ENCODE measurements at regions not wholly inside any gene's neighbourhood (a gene's known extent, or its start where the extent isn't known, plus 50 kb on each side); places are given as distances from the start of the nearest gene placed in this dataset.
"Not testable (repeated sequence)": the region's sequence is repeated elsewhere in the genome, so short reads cannot be mapped to it uniquely, and the experiment has no call there.

- no peak for DNase-seq
These were observed 115.2 kb downstream of the ZNF37A start for GRCh38 chr10:38209332-38209731.

- DNase-seq: not testable (repeated sequence)
These were observed 115.6 kb downstream of the ZNF37A start for GRCh38 chr10:38209748-38210147.

GRCh38 chr10:38212460-38212859 lies 118.3 kb downstream of the ZNF37A start:
- DNase-seq: no peak

DNA sequence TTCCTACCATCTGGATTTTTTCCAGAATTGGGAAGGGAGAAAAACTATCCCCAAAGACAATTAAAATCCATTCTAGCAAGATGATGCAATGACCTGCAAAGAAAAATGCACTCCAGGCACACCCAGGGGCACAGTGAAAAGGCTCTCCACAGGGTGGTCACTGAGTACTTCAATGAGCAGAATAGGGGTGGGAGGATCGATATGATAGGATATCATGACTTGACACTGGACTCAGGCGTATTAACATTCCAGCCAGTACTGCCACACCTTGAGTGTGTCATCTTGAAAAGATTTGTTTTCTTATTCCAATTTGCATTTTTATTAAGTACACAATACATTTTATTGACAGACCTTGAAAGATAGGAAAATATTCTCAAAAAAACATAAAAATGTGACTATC lies 132.2 kb downstream of the ZNF37A start:
- DNase-seq: no peak

GRCh38 chr10:38228394-38228793 lies 134.3 kb downstream of the ZNF37A start:
- no peak for DNase-seq

GRCh38 chr10:38238479-38238878 lies 144.3 kb downstream of the ZNF37A start:
- not testable (repeated sequence) for DNase-seq

GRCh38 chr10:38242061-38242649 lies 148.0 kb downstream of the ZNF37A start:
- not testable (repeated sequence) for DNase-seq

GRCh38 chr10:38248113-38248512 lies 154.0 kb downstream of the ZNF37A start:
- DNase-seq: not testable (repeated sequence)

DNA sequence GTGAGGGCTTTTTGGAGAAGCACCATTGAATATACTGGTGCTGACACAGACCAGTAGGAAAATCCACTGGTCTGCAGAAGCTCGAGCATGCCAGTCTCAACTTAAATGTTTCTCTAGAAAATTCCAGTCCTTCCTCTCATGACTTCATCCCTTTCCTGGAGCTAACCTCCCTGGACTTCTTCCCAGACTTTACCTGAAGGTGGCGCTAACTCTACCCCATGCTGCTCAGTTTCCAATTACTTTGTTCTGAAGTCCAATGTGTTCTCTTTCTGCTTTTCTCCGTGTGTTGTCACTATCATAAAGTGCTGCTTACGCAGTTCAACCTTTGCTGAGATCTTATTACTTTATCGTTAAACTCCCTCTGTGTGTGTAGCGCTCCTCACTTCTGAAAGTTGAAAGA lies 158.4 kb downstream of the ZNF37A start:
- not testable (repeated sequence) for DNase-seq

GRCh38 chr10:38267555-38267954 lies 173.4 kb downstream of the ZNF37A start:
- not testable (repeated sequence) for DNase-seq

DNA sequence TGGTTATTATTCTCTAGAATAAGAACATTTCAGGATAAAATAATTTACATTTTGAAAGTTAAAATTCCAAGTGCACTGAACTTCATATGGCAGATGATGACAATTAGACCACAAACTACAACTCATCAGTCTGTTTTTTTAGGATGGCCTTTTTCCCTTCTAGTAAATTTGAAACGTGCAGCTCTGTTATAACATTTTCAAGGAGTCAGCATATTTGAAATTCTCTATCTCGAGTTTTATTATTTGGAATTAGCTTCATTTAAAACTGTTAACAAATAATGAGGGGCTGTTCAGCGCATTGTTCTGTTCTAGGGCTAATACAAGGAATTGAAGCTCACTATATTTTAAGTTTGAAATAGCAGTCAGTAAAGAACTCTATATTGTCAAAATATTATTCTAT lies 176.9 kb downstream of the ZNF37A start:
- DNase-seq: not testable (repeated sequence)

GRCh38 chr10:38274879-38275278 lies 180.7 kb downstream of the ZNF37A start:
- DNase-seq: not testable (repeated sequence)

DNA sequence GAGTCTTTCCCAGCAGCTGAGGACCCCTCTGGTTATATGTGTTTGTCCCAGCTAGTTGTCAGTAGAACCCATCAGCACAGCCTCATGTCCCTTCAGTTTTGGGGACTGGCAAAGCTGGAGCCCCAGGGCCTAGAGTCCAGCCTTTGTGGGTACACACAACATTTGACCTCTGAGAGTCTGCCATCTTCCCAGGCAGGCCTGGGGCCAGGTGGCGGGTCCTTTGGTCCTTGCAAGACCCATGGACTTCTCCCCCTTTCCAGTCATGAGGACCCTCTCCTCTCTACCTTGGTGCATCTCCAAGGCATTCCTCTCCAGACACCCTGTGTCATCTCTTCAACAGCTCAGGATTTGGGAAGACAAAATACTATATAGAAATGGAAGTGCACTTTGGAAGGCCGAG lies 198.4 kb downstream of the ZNF37A start:
- not testable (repeated sequence) for DNase-seq

DNA sequence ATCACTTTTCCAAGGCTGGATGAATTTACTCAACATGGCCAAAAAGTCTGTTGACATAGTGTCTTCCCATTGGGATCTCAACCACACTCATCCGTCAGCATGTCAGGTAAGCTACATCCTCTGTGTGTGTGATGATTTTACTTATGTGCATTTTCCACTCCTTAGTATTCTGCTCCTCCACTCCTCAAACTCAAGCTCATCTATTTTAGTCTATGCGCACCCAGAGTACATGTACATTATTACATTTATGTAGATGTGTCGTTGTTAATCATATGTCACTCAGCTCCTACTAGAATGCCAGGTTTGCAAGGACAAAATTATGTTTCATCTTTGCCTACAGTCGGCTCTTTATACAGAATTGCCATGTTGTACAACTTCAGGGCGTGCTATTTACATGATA lies 216.0 kb downstream of the ZNF37A start:
- not testable (repeated sequence) for DNase-seq

DNA sequence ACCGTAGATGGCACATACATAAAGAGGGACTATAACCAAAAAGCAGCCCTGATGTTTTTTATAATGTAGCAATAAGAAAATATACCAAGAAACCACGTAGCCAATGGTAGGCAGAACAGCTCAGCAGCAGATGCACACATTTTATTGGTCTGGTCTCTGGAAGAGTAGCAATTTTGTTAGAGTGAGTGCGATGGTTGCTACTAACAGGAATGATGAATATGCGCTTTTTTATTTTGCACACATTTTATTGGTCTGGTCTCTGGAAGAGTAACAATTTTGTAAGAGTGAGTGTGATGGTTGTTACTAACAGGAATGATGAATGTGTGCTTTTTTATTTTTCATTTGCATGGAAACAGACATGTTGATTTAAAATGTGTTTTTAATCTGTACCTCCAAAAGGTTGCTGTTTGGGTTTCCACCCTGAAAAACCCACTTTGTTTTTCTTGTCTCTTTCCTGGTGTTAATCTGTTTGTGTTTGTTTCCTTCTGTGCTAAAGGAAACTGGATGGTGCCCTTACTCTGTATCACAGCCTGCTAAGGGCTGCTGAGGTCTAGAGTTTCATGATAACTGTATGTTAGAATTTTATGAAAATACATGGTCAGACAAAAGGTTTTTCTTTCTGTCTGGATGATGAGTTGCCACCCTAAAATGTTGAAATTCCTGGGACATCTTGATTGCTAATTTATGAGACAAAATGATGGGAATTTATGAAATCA lies 221.1 kb downstream of the ZNF37A start:
- DNase-seq: not testable (repeated sequence)

DNA sequence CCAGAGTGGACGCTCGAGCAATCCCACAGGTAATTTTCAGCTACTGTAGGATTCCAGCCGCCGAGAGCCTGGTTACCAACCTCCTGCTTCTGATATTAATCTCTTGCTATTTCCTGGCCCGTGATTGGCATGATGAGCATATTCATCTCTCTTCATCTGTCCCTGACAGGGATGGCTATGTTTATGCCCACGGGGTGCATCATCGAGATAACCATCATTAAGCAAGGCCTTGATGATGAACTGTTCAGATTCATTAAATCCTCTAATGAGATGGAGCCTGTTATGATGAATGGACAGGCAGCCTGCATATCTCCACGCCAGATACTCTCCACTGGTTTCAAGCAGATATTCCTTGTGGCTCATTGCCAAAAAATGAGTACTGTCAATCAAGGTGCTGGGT lies 227.3 kb downstream of the ZNF37A start:
- DNase-seq: not testable (repeated sequence)

DNA sequence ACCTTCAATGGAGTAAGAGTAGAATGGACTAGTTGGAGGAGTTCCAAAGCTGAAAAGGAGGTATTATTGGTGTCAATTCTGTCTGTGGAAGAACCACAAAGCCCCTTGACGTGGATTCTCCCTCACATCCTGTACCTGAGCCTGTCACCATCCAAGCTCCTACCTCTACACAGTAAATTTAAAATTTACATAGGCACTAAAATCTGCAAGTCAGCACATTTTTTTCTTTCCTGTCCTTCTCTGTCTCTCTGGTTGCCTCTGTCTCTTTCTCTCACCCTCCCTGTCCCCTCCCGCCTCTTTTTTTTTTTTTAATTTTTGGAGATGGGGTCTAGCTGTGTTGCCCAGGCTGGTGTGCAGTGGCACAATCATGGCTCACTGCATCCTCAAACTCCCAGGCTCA lies 236.2 kb downstream of the ZNF37A start:
- DNase-seq: not testable (repeated sequence)

DNA sequence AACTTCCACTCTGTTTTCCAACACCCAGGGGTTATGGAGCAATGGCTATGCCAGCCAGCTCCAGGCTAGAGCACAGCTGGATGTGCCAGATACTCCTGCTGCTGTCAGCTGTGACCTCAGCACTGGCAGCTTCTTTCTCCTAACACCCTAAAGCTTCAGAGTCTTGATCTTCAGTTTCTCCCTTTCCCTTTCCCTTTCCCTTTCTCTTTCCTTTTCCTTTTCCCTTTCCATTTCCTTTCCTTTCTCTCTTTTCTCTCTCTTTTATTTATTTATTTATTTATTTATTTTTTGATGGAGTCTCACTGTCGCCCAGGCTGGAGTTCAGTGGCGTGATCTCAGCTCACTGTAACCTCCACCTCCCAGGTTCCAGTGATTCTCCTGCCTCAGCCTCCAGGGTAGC lies 237.0 kb downstream of the ZNF37A start:
- not testable (repeated sequence) for DNase-seq

- DNase-seq: not testable (repeated sequence)
These were observed 239.6 kb downstream of the ZNF37A start for GRCh38 chr10:38333699-38334098.

- DNase-seq: not testable (repeated sequence)
These were observed 256.5 kb downstream of the ZNF37A start for GRCh38 chr10:38350645-38351044.

DNA sequence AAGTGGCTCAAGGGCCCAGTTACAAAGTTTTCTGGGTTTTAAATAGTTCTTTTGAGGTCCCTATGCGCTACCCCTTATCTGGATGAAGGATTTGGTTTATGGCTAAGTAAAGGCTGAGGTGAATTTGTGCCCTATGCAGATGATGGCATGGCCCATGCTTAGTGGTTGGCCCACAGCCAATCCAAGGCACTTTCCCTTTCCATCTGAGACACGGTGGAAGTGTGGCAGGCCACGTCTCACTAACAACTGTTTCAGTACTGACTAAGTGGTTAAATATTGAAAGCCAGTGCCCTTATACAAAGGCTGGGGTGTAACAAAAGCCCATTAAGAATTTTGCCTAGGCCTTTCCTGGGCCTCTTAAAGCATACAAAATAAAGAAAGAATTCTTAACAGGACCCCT lies 260.3 kb downstream of the ZNF37A start:
- peak; percentile 22 for DNase-seq

DNA sequence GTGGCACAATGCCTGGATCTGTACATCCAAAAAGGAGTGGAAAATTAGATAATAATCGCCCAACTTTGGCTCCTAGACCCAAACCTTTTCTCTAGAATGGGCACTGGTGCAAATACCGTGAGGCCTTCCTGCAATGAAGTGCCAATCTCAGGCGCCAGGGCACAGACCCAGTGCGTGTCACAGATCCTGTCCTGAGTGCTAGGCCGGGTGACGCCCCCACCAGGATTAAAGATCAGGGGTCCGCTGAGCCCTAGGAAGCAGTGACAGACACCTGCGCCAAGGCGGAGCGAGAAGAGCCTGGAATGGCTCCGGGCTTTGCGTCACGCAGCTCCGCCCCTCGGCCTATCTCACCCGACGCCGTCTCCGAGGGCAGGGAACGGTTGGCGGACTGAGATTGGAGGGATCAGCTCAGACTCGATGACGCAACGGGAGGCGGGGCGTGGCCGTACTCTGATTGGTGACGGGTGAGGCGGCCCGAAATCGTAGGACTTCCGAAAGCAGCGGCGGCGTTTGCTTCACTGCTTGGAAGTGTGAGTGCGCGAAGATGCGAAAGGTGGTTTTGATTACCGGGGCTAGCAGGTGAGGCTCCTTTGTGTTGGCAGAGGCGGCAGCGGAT lies 261.9 kb downstream of the ZNF37A start:
- peak; percentile 79 for DNase-seq

DNA sequence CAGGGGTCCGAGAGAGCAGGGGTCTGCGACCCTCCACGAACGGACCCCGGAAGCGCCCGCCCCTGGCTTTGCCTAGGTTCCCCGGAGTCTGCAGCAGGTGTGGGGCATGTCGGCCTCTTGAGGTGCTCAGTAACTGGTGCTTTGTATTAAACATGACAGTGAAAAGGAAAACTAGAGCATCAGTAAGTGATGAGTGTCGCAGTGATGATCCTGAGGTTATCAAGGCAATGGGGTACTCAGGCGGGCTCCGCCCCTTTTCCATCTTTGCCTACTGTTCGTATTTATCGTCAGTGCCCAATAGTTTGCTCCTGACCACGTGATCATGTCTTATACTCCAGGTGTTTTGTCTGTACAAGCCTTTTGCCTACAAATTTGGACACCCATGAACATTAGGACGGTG lies 262.4 kb downstream of the ZNF37A start:
- DNase-seq: peak; percentile 5

DNA sequence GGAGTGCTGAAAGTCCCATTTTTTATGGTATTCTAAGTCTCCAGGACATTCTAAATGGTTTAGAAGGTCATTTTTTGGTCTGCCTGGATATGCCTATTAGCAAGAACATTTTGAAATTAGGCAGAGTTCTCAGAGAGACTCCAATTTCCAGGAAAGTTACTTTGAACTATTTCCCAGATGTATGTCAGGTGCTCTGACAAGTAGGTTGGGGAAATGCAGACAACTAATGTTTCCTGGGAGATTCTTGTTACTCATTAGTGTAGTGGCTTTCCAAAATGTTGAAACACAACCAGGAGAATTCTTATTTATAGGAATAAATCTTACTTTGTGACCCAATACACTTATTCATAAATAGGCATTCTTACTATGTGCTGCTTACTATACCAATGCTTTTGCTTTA lies 268.4 kb downstream of the ZNF37A start:
- not testable (repeated sequence) for DNase-seq

Measured in stimulated activated CD4-positive, alpha-beta T cell treated with anti-CD3 and anti-CD28 coated beads, Interleukin-15, amount 100 ng/mL, for 24 hours (primary cell).